Prostate gland (tissue), 2 donors: ENCODE measurements at regions not wholly inside any gene's neighbourhood (a gene's known extent, or its start where the extent isn't known, plus 50 kb on each side); places are given as distances from the start of the nearest gene placed in this dataset.

Source experiments
- POLR2A ChIP-seq: fragments of 450-650 bp; IDR thresholded peaks from one replicate; pipeline ENCODE4 v1.6.1; 2016; ENCODE audit warnings: antibody characterized with exemption, mild to moderate bottlenecking
- POLR2AphosphoS5 ChIP-seq: sonication (generic); formaldehyde crosslinking; IDR thresholded peaks from one replicate; pipeline ENCODE4 v1.6.1; 2017; ENCODE audit warnings: antibody characterized with exemption
- TF ChIP-seq, protein P1 (sequence below), 4 experiments: fragments of 200-600 bp in 2 of 4; fragments of 450-650 bp in 2 of 4; sonication (generic) in 2 of 4; IDR thresholded peaks; 1 replicate in 3 of 4; 2 replicates in 1 of 4; pipeline ENCODE4 v1.5.1; 2016 to 2019; ENCODE audit warnings: antibody characterized with exemption in 4 of 4, mild to moderate bottlenecking in 2 of 4, moderate library complexity in 2 of 4

DNA sequence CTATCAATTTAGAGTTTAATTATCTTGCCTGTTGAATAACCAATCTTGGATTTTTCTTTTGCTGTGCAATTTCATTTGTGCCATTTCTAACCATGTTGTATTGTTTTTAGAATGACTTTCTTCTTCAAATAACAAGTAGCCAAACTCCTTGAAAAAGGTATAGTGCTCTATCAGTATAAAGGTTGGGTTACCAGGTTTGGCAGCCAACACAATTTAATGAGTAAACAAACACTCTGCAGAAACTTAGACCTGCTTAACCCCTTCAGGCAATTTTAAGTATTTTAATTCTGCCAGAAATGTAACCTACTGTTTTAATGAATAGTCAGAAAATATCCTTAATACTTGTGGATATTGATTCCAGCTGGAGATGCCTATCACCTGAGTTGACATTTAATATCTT lies 299.8 kb downstream of the ARL4A start:
- TF ChIP-seq, protein P1, sequence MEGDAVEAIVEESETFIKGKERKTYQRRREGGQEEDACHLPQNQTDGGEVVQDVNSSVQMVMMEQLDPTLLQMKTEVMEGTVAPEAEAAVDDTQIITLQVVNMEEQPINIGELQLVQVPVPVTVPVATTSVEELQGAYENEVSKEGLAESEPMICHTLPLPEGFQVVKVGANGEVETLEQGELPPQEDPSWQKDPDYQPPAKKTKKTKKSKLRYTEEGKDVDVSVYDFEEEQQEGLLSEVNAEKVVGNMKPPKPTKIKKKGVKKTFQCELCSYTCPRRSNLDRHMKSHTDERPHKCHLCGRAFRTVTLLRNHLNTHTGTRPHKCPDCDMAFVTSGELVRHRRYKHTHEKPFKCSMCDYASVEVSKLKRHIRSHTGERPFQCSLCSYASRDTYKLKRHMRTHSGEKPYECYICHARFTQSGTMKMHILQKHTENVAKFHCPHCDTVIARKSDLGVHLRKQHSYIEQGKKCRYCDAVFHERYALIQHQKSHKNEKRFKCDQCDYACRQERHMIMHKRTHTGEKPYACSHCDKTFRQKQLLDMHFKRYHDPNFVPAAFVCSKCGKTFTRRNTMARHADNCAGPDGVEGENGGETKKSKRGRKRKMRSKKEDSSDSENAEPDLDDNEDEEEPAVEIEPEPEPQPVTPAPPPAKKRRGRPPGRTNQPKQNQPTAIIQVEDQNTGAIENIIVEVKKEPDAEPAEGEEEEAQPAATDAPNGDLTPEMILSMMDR (IDR thresholded peaks at IDR 0.05): no peak
- no peak for TF ChIP-seq POLR2A
- TF ChIP-seq POLR2AphosphoS5: no peak
